A673 (cell line): ENCODE measurements at regions not wholly inside any gene's neighbourhood (a gene's known extent, or its start where the extent isn't known, plus 50 kb on each side); places are given as distances from the start of the nearest gene placed in this dataset.

ENCODE experiments used
- BruUV-seq: library from RNA; stranded (reverse); fragments of 400-500 nt; replicated peaks from 2 replicates; lab custom pipeline; 2021; lab: Mats Ljungman, UMichigan
- CTCF ChIA-PET: fragments of 300-600 bp; sonication (Branson Sonifier 250); formaldehyde crosslinking; loops from one replicate; lab custom pipeline; 2022; ENCODE audit warnings: antibody characterized with exemption; lab: Charles Lee
- POLR2A ChIA-PET: fragments of 300-600 bp; sonication (Branson Sonifier 250); formaldehyde crosslinking; loops from one replicate; lab custom pipeline; 2022; ENCODE audit warnings: antibody characterized with exemption; ENCODE audit not compliant: low non-redundant PET; lab: Charles Lee
- DNase-seq: peaks from one replicate; pipeline ENCODE4 v3.0.0-alpha.2; 2015; ENCODE audit warnings: low spot score
- H3K27ac ChIP-seq: fragments of 200-600 bp; sonication (generic); 2 replicates; pipeline ENCODE4 v1.5.1; 2016; ENCODE audit warnings: mixed run types, low read depth, mild to moderate bottlenecking, mixed read lengths, antibody characterized with exemption, low read length; ENCODE audit not compliant: poor library complexity, severe bottlenecking
- H3K27me3 ChIP-seq: fragments of 200-600 bp; sonication (generic); replicated peaks from 2 replicates; pipeline ENCODE4 v1.6.1; 2017; ENCODE audit warnings: mixed run types, low read depth, mild to moderate bottlenecking, mixed read lengths, antibody characterized with exemption, low read length; ENCODE audit not compliant: insufficient read depth, poor library complexity
- H3K36me3 ChIP-seq: fragments of 200-600 bp; sonication (generic); 2 replicates; pipeline ENCODE4 v1.6.1; 2016; ENCODE audit warnings: mixed run types, mild to moderate bottlenecking, mixed read lengths, antibody characterized with exemption, low read length; ENCODE audit not compliant: insufficient read depth, poor library complexity, severe bottlenecking
- H3K4me1 ChIP-seq: fragments of 200-600 bp; sonication (generic); 2 replicates; pipeline ENCODE4 v1.6.1; 2017; ENCODE audit warnings: mixed run types, mild to moderate bottlenecking, mixed read lengths, antibody characterized with exemption, low read length; ENCODE audit not compliant: insufficient read depth, poor library complexity, severe bottlenecking
- H3K4me3 ChIP-seq: fragments of 200-600 bp; sonication (generic); 2 replicates; pipeline ENCODE4 v1.5.1; 2016; ENCODE audit warnings: low read depth, mixed run types, mild to moderate bottlenecking, mixed read lengths, low read length; ENCODE audit not compliant: poor library complexity, severe bottlenecking
- H3K9me3 ChIP-seq: fragments of 200-600 bp; sonication (generic); 2 replicates; pipeline ENCODE4 v1.6.1; 2016; ENCODE audit warnings: mixed run types, low read depth, mild to moderate bottlenecking, mixed read lengths, antibody characterized with exemption, low read length; ENCODE audit not compliant: poor library complexity, severe bottlenecking
- CTCF ChIP-seq: fragments of 300-800, 200-600 bp; sonication (generic); conservative IDR thresholded peaks from 2 replicates; pipeline ENCODE4 v1.5.1; 2017; ENCODE audit warnings: low read depth, mild to moderate bottlenecking, antibody characterized with exemption, low read length, moderate library complexity, mixed read lengths
- EZH2 ChIP-seq: fragments of 200-600 bp; sonication (generic); IDR thresholded peaks from 2 replicates; pipeline ENCODE4 v1.6.1; 2017; ENCODE audit warnings: borderline replicate concordance, low read depth, mild to moderate bottlenecking, mixed read lengths, antibody characterized with exemption, low read length; ENCODE audit not compliant: poor library complexity, severe bottlenecking
- intact Hi-C: fragments of 100-400 bp; cut with micrococcal nuclease; formaldehyde crosslinking; loops from one replicate; pipeline ENCODE4 v1.10.0; 2022; ENCODE audit not compliant: unreplicated experiment

GRCh38 chr2:159859583-159859982 lies 61.6 kb upstream of the CD302 start:
- POLR2A ChIA-PET: no interaction called here

GRCh38 chr2:159856760-159857159 lies 58.8 kb upstream of the CD302 start:
- Histone ChIP-seq H3K9me3 (no peaks in the 10 kb centered on the region), H3K27me3 (peaks cover 4% of the 10 kb centered on the region), H3K36me3 (no peaks in the 10 kb centered on the region), H3K4me1 (no peaks in the 10 kb centered on the region), H3K27ac (no peak overlapping the region), H3K4me3 (no peak overlapping the region)
- TF ChIP-seq CTCF: no peak
- no peak for TF ChIP-seq EZH2
- CTCF ChIA-PET: no interaction called here
- intact Hi-C loops: no loop called here
- DNase-seq: no peak
- POLR2A ChIA-PET: no interaction called here
- no TSS peak for BruUV-seq

More at GRCh38 chr2:159859583-159859982, 61.6 kb upstream of the CD302 start:
- H3K4me1 ChIP-seq: no peaks in the 10 kb centered on the region
- peaks cover 4% of the 10 kb centered on the region for H3K27me3 ChIP-seq
- BruUV-seq: no TSS peak
- intact Hi-C loops: no loop called here
- DNase-seq: no peak
- no peaks in the 10 kb centered on the region for H3K36me3 ChIP-seq
- TF ChIP-seq CTCF (no peak), EZH2 (no peak)
- H3K4me3 ChIP-seq: no peak overlapping the region
- H3K27ac ChIP-seq: no peak overlapping the region
- H3K9me3 ChIP-seq: no peaks in the 10 kb centered on the region
- CTCF ChIA-PET: no interaction called here

GRCh38 chr2:159855557-159856061 lies 57.6 kb upstream of the CD302 start:
- no TSS peak for BruUV-seq
- Histone ChIP-seq H3K9me3 (no peaks in the 10 kb centered on the region), H3K36me3 (no peaks in the 10 kb centered on the region), H3K4me1 (no peaks in the 10 kb centered on the region), H3K4me3 (no peak overlapping the region), H3K27me3 (peaks cover 4% of the 10 kb centered on the region), H3K27ac (no peak overlapping the region)
- POLR2A ChIA-PET: interaction anchor here (0.6 kb wide), 1 partner anchor 77 kb away, joined by 3 read pairs; no protein-coding TSS in a partner anchor
- intact Hi-C loops: no loop called here
- TF ChIP-seq EZH2: no peak
- TF ChIP-seq CTCF: no peak
- CTCF ChIA-PET: no interaction called here
- no peak for DNase-seq
